H9 (cell line): ENCODE measurements at regions not wholly inside any gene's neighbourhood (a gene's known extent, or its start where the extent isn't known, plus 50 kb on each side); places are given as distances from the start of the nearest gene placed in this dataset.

Source experiments
- DNase-seq: peaks from one replicate; pipeline ENCODE4 v3.0.0-alpha.2; 2017
- H2AFZ ChIP-seq: one replicate; pipeline ENCODE4 v1.6.1; 2013; ENCODE audit warnings: mild to moderate bottlenecking, low read length, control low read depth, moderate library complexity
- H2AK5ac ChIP-seq: 2 replicates; pipeline ENCODE4 v1.6.1; 2013; ENCODE audit warnings: low read length, control low read depth, mixed read lengths; ENCODE audit not compliant: insufficient read length
- H2BK120ac ChIP-seq: one replicate; pipeline ENCODE4 v1.6.1; 2013; ENCODE audit warnings: low read depth, mild to moderate bottlenecking, low read length, control low read depth, inconsistent platforms; ENCODE audit not compliant: poor library complexity, severe bottlenecking
- H2BK12ac ChIP-seq: 2 replicates; pipeline ENCODE4 v1.6.1; 2013; ENCODE audit warnings: low read length, control low read depth, mixed read lengths, low read depth; ENCODE audit not compliant: insufficient read length
- H2BK15ac ChIP-seq: 2 replicates; pipeline ENCODE4 v1.6.1; 2013; ENCODE audit warnings: low read depth, low read length, control low read depth
- H2BK20ac ChIP-seq: one replicate; pipeline ENCODE4 v1.6.1; 2013; ENCODE audit warnings: low read depth, mild to moderate bottlenecking, low read length, control low read depth, inconsistent platforms; ENCODE audit not compliant: poor library complexity, severe bottlenecking
- H2BK5ac ChIP-seq: 2 replicates; pipeline ENCODE4 v1.6.1; 2013; ENCODE audit warnings: low read length, control low read depth, mixed read lengths; ENCODE audit not compliant: insufficient read length
- H3K14ac ChIP-seq: 2 replicates; pipeline ENCODE4 v1.6.1; 2013; ENCODE audit warnings: low read length, control low read depth; ENCODE audit not compliant: insufficient read depth
- H3K18ac ChIP-seq: 2 replicates; pipeline ENCODE4 v1.6.1; 2013; ENCODE audit warnings: low read depth, mild to moderate bottlenecking, mixed read lengths, low read length, control low read depth; ENCODE audit not compliant: insufficient read length
- H3K23ac ChIP-seq: 2 replicates; pipeline ENCODE4 v1.6.1; 2013; ENCODE audit warnings: low read length, control low read depth, mixed read lengths, low read depth; ENCODE audit not compliant: insufficient read length
- H3K23me2 ChIP-seq: 2 replicates; pipeline ENCODE4 v1.6.1; 2013; ENCODE audit warnings: low read depth, mild to moderate bottlenecking, mixed read lengths, low read length, control low read depth; ENCODE audit not compliant: insufficient read length, poor library complexity, severe bottlenecking
- H3K27ac ChIP-seq: 2 replicates; pipeline ENCODE4 v1.5.1; 2013; ENCODE audit warnings: low read length, control low read depth, mixed read lengths, low read depth; ENCODE audit not compliant: insufficient read length
- H3K27me3 ChIP-seq: 2 replicates; pipeline ENCODE4 v1.6.1; 2013; ENCODE audit warnings: low read length, control low read depth, inconsistent platforms; ENCODE audit not compliant: insufficient read depth
- H3K4ac ChIP-seq: 2 replicates; pipeline ENCODE4 v1.6.1; 2013; ENCODE audit warnings: low read depth, mild to moderate bottlenecking, control low read depth, inconsistent platforms, low read length, moderate library complexity
- H3K4me1 ChIP-seq: 2 replicates; pipeline ENCODE4 v1.6.1; 2013; ENCODE audit warnings: low read length, control low read depth, inconsistent platforms; ENCODE audit not compliant: insufficient read depth
- H3K4me2 ChIP-seq: 2 replicates; pipeline ENCODE4 v1.6.1; 2013; ENCODE audit warnings: low read length, control low read depth, mixed read lengths; ENCODE audit not compliant: insufficient read length, insufficient read depth
- H3K56ac ChIP-seq: 2 replicates; pipeline ENCODE4 v1.6.1; 2013; ENCODE audit warnings: low read depth, mild to moderate bottlenecking, mixed read lengths, low read length, control low read depth; ENCODE audit not compliant: insufficient read length
- H3K79me1 ChIP-seq: 2 replicates; pipeline ENCODE4 v1.6.1; 2013; ENCODE audit warnings: low read depth, mild to moderate bottlenecking, moderate library complexity, low read length, control low read depth, inconsistent platforms; ENCODE audit not compliant: insufficient read depth, poor library complexity, severe bottlenecking
- H3K79me2 ChIP-seq: 2 replicates; pipeline ENCODE4 v1.6.1; 2013; ENCODE audit warnings: low read length, control low read depth, inconsistent platforms; ENCODE audit not compliant: insufficient read depth
- H3K9ac ChIP-seq: 2 replicates; pipeline ENCODE4 v1.6.1; 2013; ENCODE audit warnings: low read length, control low read depth, mixed read lengths; ENCODE audit not compliant: insufficient read length; ENCODE audit errors: extremely low read depth
- H3K9me3 ChIP-seq: one replicate; pipeline ENCODE4 v1.6.1; 2013; ENCODE audit warnings: low read depth, low read length, inconsistent platforms; ENCODE audit not compliant: control insufficient read depth
- H3T11ph ChIP-seq: one replicate; pipeline ENCODE4 v1.6.1; 2013; ENCODE audit warnings: mild to moderate bottlenecking, low read length, control low read depth, inconsistent platforms
- H4K20me1 ChIP-seq: one replicate; pipeline ENCODE4 v1.6.1; 2013; ENCODE audit not compliant: control insufficient read depth, insufficient read length, insufficient read depth
- H4K5ac ChIP-seq: 2 replicates; pipeline ENCODE4 v1.6.1; 2013; ENCODE audit warnings: low read depth, mild to moderate bottlenecking, mixed read lengths, low read length, control low read depth; ENCODE audit not compliant: insufficient read length
- H4K8ac ChIP-seq: replicated peaks from 2 replicates; pipeline ENCODE4 v1.6.1; 2013; ENCODE audit warnings: low read length, control low read depth, mixed read lengths, low read depth; ENCODE audit not compliant: insufficient read length
- H4K91ac ChIP-seq: 2 replicates; pipeline ENCODE4 v1.6.1; 2013; ENCODE audit warnings: low read depth, mild to moderate bottlenecking, moderate library complexity, mixed read lengths, low read length, control low read depth; ENCODE audit not compliant: insufficient read length
- H3K27ac Mint-ChIP-seq, 3 experiments: 2 replicates in 2 of 3; 3 replicates in 1 of 3; pipeline ENCODE4 v1.8.0; 2020 to 2021; ENCODE audit warnings: mixed read lengths in 3 of 3, mild to moderate bottlenecking in 1 of 3, moderate library complexity in 1 of 3
- H3K27me3 Mint-ChIP-seq: 2 replicates; pipeline ENCODE4 v1.8.0; 2021; ENCODE audit warnings: low read depth, mild to moderate bottlenecking, moderate library complexity, mixed read lengths
- H3K36me3 Mint-ChIP-seq, 3 experiments: 2 replicates in 2 of 3; 3 replicates in 1 of 3; pipeline ENCODE4 v1.8.0; 2020 to 2021; ENCODE audit warnings: low read depth in 3 of 3, mixed read lengths in 3 of 3; ENCODE audit not compliant: insufficient read depth in 1 of 3
- H3K4me1 Mint-ChIP-seq, 2 experiments: 2 replicates each; pipeline ENCODE4 v1.8.0; 2020; ENCODE audit warnings: mixed read lengths in 2 of 2
- H3K4me3 Mint-ChIP-seq, 2 experiments: 2 replicates in 1 of 2; 3 replicates in 1 of 2; pipeline ENCODE4 v1.8.0; 2020 to 2021; ENCODE audit warnings: mild to moderate bottlenecking in 2 of 2, mixed read lengths in 2 of 2, moderate library complexity in 1 of 2
- H3K9me3 Mint-ChIP-seq, 2 experiments: 2 replicates in 1 of 2; 3 replicates in 1 of 2; pipeline ENCODE4 v1.8.0; 2020; ENCODE audit warnings: mild to moderate bottlenecking in 2 of 2, mixed read lengths in 2 of 2, moderate library complexity in 1 of 2
- CTCF ChIP-seq: fragments of 200-600 bp; sonication (generic); conservative IDR thresholded peaks from 3 replicates; pipeline ENCODE4 v1.8.0; 2021; ENCODE audit warnings: antibody characterized with exemption, mild to moderate bottlenecking
- WGBS: extraction: QIAGEN DNeasy Blood & Tissue Kit; methylation state at CpG from one replicate; pipeline ENCODE4 v1.1.7; 2013; ENCODE audit warnings: missing lambda C conversion rate, low lambda C conversion rate, mixed read lengths; ENCODE audit not compliant: insufficient read length; ENCODE audit errors: extremely low coverage; 5-methylcytosine and 5-hydroxymethylcytosine counted together

- H3K27me3 ChIP-seq: no peaks in the 10 kb centered on the region
- H3K23ac ChIP-seq: no peak overlapping the region
- H3K14ac ChIP-seq: no peak overlapping the region
- no peaks in the 10 kb centered on the region for H3K79me2 ChIP-seq
- H3K9me3 ChIP-seq: no peaks in the 10 kb centered on the region
- H4K5ac ChIP-seq: no peak overlapping the region
- no peak for DNase-seq
- no peak for TF ChIP-seq CTCF
- H3K23me2 ChIP-seq: no peaks in the 10 kb centered on the region
- no peak overlapping the region for H2AK5ac ChIP-seq
- H2BK12ac ChIP-seq: no peak overlapping the region
- H2BK120ac ChIP-seq: no peak overlapping the region
- H3K4me1 ChIP-seq: no peaks in the 10 kb centered on the region; the same call in 1 of the 2 replicates
- Mint-ChIP-seq H3K4me3 (no peak overlapping the region), H3K36me3 (no peaks in the 10 kb centered on the region), H3K4me1 (peaks cover 2 to 8% of the 10 kb centered on the region in 2 experiments; a peak in 3 of 4 replicates), H3K27me3 (no peaks in the 10 kb centered on the region; the same call in 1 of the 2 replicates), H3K9me3 (no peaks in the 10 kb centered on the region), H3K27ac (no peak overlapping the region)
- H4K8ac ChIP-seq: no peak overlapping the region
- H3K18ac ChIP-seq: no peak overlapping the region
- no peak overlapping the region for H3K4ac ChIP-seq
- H2BK20ac ChIP-seq: no peak overlapping the region
- no peak overlapping the region for H4K91ac ChIP-seq
- no CpG with 5 or more reads among the region's 2 CpGs for WGBS
- no peak overlapping the region for H2AFZ ChIP-seq
- H3K4me2 ChIP-seq: no peak overlapping the region
- H3T11ph ChIP-seq: no peak overlapping the region
- no peak overlapping the region for H3K9ac ChIP-seq
- no peak overlapping the region for H3K56ac ChIP-seq
- no peak overlapping the region for H2BK15ac ChIP-seq
- no peak overlapping the region for H2BK5ac ChIP-seq
- no peak overlapping the region for H3K27ac ChIP-seq
- H3K79me1 ChIP-seq: no peaks in the 10 kb centered on the region
- no peaks in the 10 kb centered on the region for H4K20me1 ChIP-seq
Measured at GRCh38 chr18:34627137-34627920, 82.8 kb upstream of the DTNA start.
